Spleen (tissue), 11 donors: ENCODE measurements at regions not wholly inside any gene's neighbourhood (a gene's known extent, or its start where the extent isn't known, plus 50 kb on each side); places are given as distances from the start of the nearest gene placed in this dataset.

Experiments
- DNase-seq: peaks from one replicate; pipeline ENCODE4 v3.0.0-alpha.2; 2020
- H3K27ac ChIP-seq, 8 donors: fragments of 200-600 bp; sonication (generic) in 7 of 8; 1 replicate in 4 of 8; 2 replicates in 4 of 8; pipeline versions ENCODE4 v1.5.0 to v1.8.0; 2016 to 2021; ENCODE audit warnings: inconsistent platforms in 4 of 8, mild to moderate bottlenecking in 4 of 8, moderate library complexity in 1 of 8
- H3K27me3 ChIP-seq, 7 donors: fragments of 200-600 bp; sonication (generic) in 6 of 7; replicated peaks in 1 of 7; 1 replicate in 4 of 7; 2 replicates in 3 of 7; pipeline versions ENCODE4 v1.5.0 to v1.8.0; 2016 to 2021; ENCODE audit warnings: inconsistent platforms in 3 of 7, mild to moderate bottlenecking in 1 of 7
- H3K36me3 ChIP-seq, 6 donors: fragments of 200-600 bp; sonication (generic) in 5 of 6; 1 replicate in 4 of 6; 2 replicates in 2 of 6; pipeline versions ENCODE4 v1.5.0 to v1.8.0; 2016 to 2021; ENCODE audit warnings: inconsistent platforms in 2 of 6
- H3K4me1 ChIP-seq, 6 donors: fragments of 200-600 bp; sonication (generic) in 5 of 6; 1 replicate in 3 of 6; 2 replicates in 3 of 6; pipeline versions ENCODE4 v1.5.0 to v1.8.0; 2016 to 2021; ENCODE audit warnings: inconsistent platforms in 3 of 6
- H3K4me3 ChIP-seq, 8 donors: fragments of 200-600 bp; sonication (generic) in 7 of 8; 1 replicate in 4 of 8; 2 replicates in 4 of 8; pipeline versions ENCODE4 v1.5.0 to v1.8.0; 2016 to 2021; ENCODE audit warnings: inconsistent platforms in 4 of 8, mild to moderate bottlenecking in 4 of 8, moderate library complexity in 2 of 8
- H3K9me3 ChIP-seq, 8 donors: fragments of 200-600 bp; sonication (generic) in 7 of 8; 1 replicate in 4 of 8; 2 replicates in 4 of 8; pipeline versions ENCODE4 v1.5.0 to v1.8.0; 2016 to 2021; ENCODE audit warnings: inconsistent platforms in 4 of 8
- CTCF ChIP-seq, 11 experiments: fragments of 200-600 bp in 7 of 11; fragments of 450-650 bp in 4 of 11; sonication (generic) in 4 of 11; IDR thresholded peaks in 8 of 11; conservative IDR thresholded peaks in 3 of 11; 1 replicate in 7 of 11; 2 replicates in 4 of 11; pipeline versions ENCODE4 v1.4.0 to v1.8.0; 2016 to 2021; ENCODE audit warnings: antibody characterized with exemption in 11 of 11, inconsistent platforms in 4 of 11, mild to moderate bottlenecking in 1 of 11
- POLR2A ChIP-seq, 3 donors: fragments of 450-650 bp; IDR thresholded peaks; one replicate each; pipeline ENCODE4 v1.5.1; 2017; ENCODE audit warnings: antibody characterized with exemption in 3 of 3, mild to moderate bottlenecking in 1 of 3
- POLR2AphosphoS5 ChIP-seq, 3 donors: sonication (generic); formaldehyde crosslinking; IDR thresholded peaks; one replicate each; pipeline ENCODE4 v1.5.1; 2017; ENCODE audit warnings: antibody characterized with exemption in 3 of 3
- WGBS, 5 donors: extraction: QIAGEN DNeasy Blood & Tissue Kit in 3 of 5; methylation state at CpG; one replicate each; pipeline versions ENCODE4 v1.1.5 to v1.1.7; 2013 to 2018; 5-methylcytosine and 5-hydroxymethylcytosine counted together
- intact Hi-C: fragments of 100-400 bp; cut with DNase I; formaldehyde crosslinking; loops from one replicate; pipeline ENCODE4 v1.15.0; 2023; ENCODE audit warnings: low total_unique reads
- donor health status: healthy with polysubstance abuse.
- donor health status: DM: no; HTN: no; CAD: no; lungs with moderate emphysema.
- donor health status: DM: no; HTN: no; CAD: no.
- donor health status: Bipolar disorder and iron deficiency.
- donor health status: healthy.
- donor health status: DM: no; HTN: no; CAD: no.
- donor health status: DM: yes; HTN: yes; CAD: no.

- 47 to 85% (median 81%) methylated on average over 2 of the region's 2 CpGs for WGBS, 5 donors
Measured at GRCh38 chr4:120218981-120219380, 152.3 kb upstream of the MAD2L1 start.

DNA sequence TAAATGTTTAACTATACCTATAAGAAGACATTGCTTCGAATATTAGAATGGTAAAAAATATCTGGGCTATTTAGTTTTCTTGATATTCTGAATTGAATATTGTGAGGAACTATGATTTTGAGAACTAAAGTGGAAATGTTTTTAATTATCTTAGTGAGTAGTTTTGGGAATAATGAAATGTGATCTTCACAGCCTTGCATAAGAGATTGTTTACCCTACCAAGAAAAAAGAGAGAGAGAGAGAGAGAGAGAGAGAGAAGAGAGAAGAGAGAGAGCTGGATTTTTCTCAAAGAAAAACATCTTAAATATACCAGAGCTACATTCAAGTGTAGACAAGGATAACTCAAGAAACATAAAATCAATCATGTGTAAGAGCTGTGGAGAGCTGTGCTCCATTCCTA, 148.7 kb upstream of the MAD2L1 start:
- TF ChIP-seq POLR2AphosphoS5 (IDR thresholded peaks at IDR 0.05), result no peak
- TF ChIP-seq CTCF (IDR thresholded peaks at IDR 0.05 in 8 of 11, conservative IDR thresholded peaks at IDR 0.05 in 3 of 11), result no peak
- no peak for TF ChIP-seq POLR2A (IDR thresholded peaks at IDR 0.05)
- Histone ChIP-seq H3K4me3 (no peak overlapping the region), H3K36me3 (no peaks in the 10 kb centered on the region), H3K9me3 (peaks cover 0 to 17% (median 0%) of the 10 kb centered on the region in 8 donors), H3K27ac (no peak overlapping the region), H3K27me3 (no peaks in the 10 kb centered on the region), H3K4me1 (no peaks in the 10 kb centered on the region)
- no peak for DNase-seq
- intact Hi-C loops, result no loop called here
- 76 to 85% (median 76%) methylated on average over 1 of the region's 1 CpG for WGBS, 5 donors

More at GRCh38 chr4:120218981-120219380, 152.3 kb upstream of the MAD2L1 start:
- no peak overlapping the region for H3K4me3 ChIP-seq
- H3K36me3 ChIP-seq, result no peaks in the 10 kb centered on the region
- no peak overlapping the region for H3K27ac ChIP-seq
- intact Hi-C loops, result no loop called here
- H3K4me1 ChIP-seq, result no peaks in the 10 kb centered on the region
- DNase-seq, result no peak
- TF ChIP-seq POLR2A (IDR thresholded peaks at IDR 0.05) (no peak), CTCF (IDR thresholded peaks at IDR 0.05 in 8 of 11, conservative IDR thresholded peaks at IDR 0.05 in 3 of 11) (no peak), POLR2AphosphoS5 (IDR thresholded peaks at IDR 0.05) (no peak)
- H3K27me3 ChIP-seq, result no peaks in the 10 kb centered on the region
- peaks cover 0 to 19% (median 0%) of the 10 kb centered on the region in 8 donors for H3K9me3 ChIP-seq

- no peak for DNase-seq
- intact Hi-C loops, result no loop called here
- Histone ChIP-seq H3K27ac (no peak overlapping the region), H3K9me3 (no peaks in the 10 kb centered on the region), H3K36me3 (no peaks in the 10 kb centered on the region), H3K4me1 (no peaks in the 10 kb centered on the region), H3K4me3 (no peak overlapping the region), H3K27me3 (no peaks in the 10 kb centered on the region)
- 63 to 81% (median 75%) methylated on average over 4 of the region's 4 CpGs for WGBS, 5 donors
- TF ChIP-seq POLR2AphosphoS5 (IDR thresholded peaks at IDR 0.05) (no peak), CTCF (IDR thresholded peaks at IDR 0.05 in 8 of 11, conservative IDR thresholded peaks at IDR 0.05 in 3 of 11) (no peak), POLR2A (IDR thresholded peaks at IDR 0.05) (no peak)
Measured at GRCh38 chr4:120211408-120212015, 144.9 kb upstream of the MAD2L1 start.

GRCh38 chr4:120209706-120210105, 143.1 kb upstream of the MAD2L1 start:
- H3K27me3 ChIP-seq, result no peaks in the 10 kb centered on the region
- no peak overlapping the region for H3K27ac ChIP-seq
- peaks cover 0 to 7% (median 0%) of the 10 kb centered on the region in 8 donors for H3K9me3 ChIP-seq
- no peak overlapping the region for H3K4me3 ChIP-seq
- no peaks in the 10 kb centered on the region for H3K4me1 ChIP-seq
- H3K36me3 ChIP-seq, result no peaks in the 10 kb centered on the region
- no peak for TF ChIP-seq POLR2AphosphoS5 (IDR thresholded peaks at IDR 0.05)
- intact Hi-C loops, result no loop called here
- no peak for DNase-seq
- WGBS, 5 donors, result 86 to 90% (median 86%) methylated on average over 4 of the region's 4 CpGs
